ENCODE measurements at regions not wholly inside any gene's neighbourhood (a gene's known extent, or its start where the extent isn't known, plus 50 kb on each side); places are given as distances from the start of the nearest gene placed in this dataset.

DNA sequence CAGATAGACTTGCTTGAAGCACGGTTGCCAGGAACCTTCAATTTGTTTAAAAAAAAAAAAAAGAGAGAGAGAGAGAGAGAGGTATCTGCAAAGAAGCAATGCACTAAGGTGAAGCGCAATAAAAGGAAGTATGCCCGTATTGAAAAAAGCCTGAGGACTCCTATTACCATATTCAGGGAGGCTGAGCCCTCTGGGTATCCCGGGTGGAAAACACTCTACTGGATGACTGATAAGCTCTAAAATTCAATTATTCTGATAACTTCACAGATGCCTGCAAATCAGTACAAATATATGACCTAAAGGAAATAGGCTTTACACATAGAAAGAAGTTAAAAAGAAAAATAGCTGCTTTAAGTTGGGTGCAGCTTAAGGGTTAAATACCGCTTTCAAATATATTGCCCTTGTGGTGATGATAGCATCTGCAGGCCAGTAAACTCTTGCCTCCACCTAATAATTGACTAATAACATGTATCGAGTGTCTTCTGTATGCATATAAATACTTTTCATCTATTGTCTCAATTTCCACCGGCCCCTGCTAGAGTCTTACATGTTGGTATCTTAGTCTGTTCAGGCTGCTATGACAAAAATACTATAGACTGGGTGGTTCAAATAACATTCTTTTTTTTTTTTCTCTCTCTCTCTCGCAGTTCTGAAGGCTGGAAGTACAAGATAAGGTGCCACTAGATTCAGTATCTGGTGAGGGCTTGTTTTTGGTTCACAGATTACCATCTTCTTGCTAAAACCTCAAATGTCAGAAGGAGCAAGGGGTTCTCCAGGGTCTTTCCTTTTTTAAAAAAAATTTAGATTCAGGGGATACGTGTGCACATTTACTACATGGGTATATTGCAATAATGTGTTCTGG lies 187.4 kb upstream of the JARID2 start:
- H3K36me3 ChIP-seq: no peaks in the 10 kb centered on the region
- H3K4me1 ChIP-seq: no peaks in the 10 kb centered on the region
- WGBS, 2 donors: 80 to 84% methylated on average over 9 of the region's 9 CpGs
- no peak for DNase-seq
- no peaks in the 10 kb centered on the region for H3K9me3 ChIP-seq
- H3K27ac ChIP-seq: no peak overlapping the region
- H3K27me3 ChIP-seq: no peaks in the 10 kb centered on the region
- TF ChIP-seq POLR2AphosphoS5 (IDR thresholded peaks at IDR 0.05): no peak
- TF ChIP-seq POLR2A (IDR thresholded peaks at IDR 0.05): no peak
- no peak for TF ChIP-seq EP300 (IDR thresholded peaks at IDR 0.05)
- TF ChIP-seq, protein P1, sequence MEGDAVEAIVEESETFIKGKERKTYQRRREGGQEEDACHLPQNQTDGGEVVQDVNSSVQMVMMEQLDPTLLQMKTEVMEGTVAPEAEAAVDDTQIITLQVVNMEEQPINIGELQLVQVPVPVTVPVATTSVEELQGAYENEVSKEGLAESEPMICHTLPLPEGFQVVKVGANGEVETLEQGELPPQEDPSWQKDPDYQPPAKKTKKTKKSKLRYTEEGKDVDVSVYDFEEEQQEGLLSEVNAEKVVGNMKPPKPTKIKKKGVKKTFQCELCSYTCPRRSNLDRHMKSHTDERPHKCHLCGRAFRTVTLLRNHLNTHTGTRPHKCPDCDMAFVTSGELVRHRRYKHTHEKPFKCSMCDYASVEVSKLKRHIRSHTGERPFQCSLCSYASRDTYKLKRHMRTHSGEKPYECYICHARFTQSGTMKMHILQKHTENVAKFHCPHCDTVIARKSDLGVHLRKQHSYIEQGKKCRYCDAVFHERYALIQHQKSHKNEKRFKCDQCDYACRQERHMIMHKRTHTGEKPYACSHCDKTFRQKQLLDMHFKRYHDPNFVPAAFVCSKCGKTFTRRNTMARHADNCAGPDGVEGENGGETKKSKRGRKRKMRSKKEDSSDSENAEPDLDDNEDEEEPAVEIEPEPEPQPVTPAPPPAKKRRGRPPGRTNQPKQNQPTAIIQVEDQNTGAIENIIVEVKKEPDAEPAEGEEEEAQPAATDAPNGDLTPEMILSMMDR (IDR thresholded peaks at IDR 0.05): no peak
- no peak overlapping the region for H3K4me3 ChIP-seq
- intact Hi-C loops (cut with DNase I): no loop called here

DNA sequence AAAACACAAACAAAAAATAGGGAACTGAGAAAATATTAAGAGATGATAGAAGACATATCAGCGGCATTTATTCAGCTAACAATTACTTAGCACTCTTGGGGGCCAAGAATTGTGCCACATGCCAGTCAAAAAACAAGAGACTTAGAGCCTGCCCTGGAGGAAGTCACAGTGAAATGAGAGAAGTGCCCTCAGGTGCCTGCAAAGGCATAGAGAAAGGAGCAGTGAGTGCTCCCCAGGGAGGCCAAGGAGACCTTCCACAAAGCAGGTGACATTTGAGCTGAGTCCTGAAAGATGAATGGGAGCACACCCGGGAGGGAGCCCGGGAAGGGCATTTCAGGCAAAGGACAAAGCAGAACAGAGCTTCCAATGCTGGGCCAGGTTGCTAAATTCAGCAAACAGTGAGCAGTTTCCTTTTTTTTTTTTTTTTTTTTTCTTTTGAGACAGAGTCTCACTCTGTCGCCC lies 184.7 kb upstream of the JARID2 start:
- no peak for TF ChIP-seq POLR2A (IDR thresholded peaks at IDR 0.05)
- TF ChIP-seq, protein P1 (IDR thresholded peaks at IDR 0.05): no peak
- TF ChIP-seq POLR2AphosphoS5 (IDR thresholded peaks at IDR 0.05): no peak
- no peak for TF ChIP-seq EP300 (IDR thresholded peaks at IDR 0.05)
- Histone ChIP-seq H3K27ac (no peak overlapping the region), H3K4me1 (no peaks in the 10 kb centered on the region), H3K4me3 (no peak overlapping the region), H3K9me3 (no peaks in the 10 kb centered on the region), H3K36me3 (no peaks in the 10 kb centered on the region), H3K27me3 (no peaks in the 10 kb centered on the region)
- WGBS, 2 donors: 60 to 73% methylated on average over 4 of the region's 4 CpGs
- DNase-seq: no peak
- intact Hi-C loops (cut with DNase I): no loop called here

DNA sequence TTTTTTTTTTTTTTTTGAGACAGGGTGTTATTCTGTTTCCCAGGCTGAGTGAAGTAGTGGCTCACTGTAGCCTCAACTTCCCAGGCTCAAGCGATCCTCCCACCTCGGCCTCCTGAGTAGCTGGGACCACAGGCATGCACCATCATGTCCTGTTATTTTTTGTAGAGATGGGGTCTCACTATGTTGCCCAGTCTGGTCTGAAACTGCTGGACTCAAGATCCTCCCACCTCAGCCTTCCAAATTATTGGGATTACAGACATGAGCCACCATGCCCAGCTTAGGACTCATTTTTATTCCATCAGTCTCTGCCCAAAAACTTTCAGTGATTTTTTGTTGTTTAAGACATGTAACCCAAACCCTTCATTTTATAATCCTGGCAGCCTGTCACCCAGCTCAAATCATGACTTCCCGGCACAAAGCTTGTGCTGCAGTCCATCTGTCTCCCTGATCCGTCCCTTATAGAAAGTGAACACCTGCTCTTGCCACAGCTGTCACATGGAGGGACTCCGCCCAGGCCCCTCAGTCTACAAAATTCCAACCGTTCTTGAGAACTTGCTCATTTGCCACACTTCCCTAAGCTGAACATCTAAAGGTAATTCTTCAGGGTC lies 183.9 kb upstream of the JARID2 start:
- Histone ChIP-seq H3K36me3 (no peaks in the 10 kb centered on the region), H3K4me3 (no peak overlapping the region), H3K27ac (no peak overlapping the region), H3K9me3 (no peaks in the 10 kb centered on the region), H3K27me3 (no peaks in the 10 kb centered on the region), H3K4me1 (no peaks in the 10 kb centered on the region)
- no peak for DNase-seq
- no peak for TF ChIP-seq EP300 (IDR thresholded peaks at IDR 0.05)
- no peak for TF ChIP-seq POLR2AphosphoS5 (IDR thresholded peaks at IDR 0.05)
- TF ChIP-seq, protein P1 (IDR thresholded peaks at IDR 0.05): no peak
- no peak for TF ChIP-seq POLR2A (IDR thresholded peaks at IDR 0.05)
- 88 to 92% methylated on average over 6 of the region's 6 CpGs for WGBS, 2 donors
- intact Hi-C loops (cut with DNase I): no loop called here

DNA sequence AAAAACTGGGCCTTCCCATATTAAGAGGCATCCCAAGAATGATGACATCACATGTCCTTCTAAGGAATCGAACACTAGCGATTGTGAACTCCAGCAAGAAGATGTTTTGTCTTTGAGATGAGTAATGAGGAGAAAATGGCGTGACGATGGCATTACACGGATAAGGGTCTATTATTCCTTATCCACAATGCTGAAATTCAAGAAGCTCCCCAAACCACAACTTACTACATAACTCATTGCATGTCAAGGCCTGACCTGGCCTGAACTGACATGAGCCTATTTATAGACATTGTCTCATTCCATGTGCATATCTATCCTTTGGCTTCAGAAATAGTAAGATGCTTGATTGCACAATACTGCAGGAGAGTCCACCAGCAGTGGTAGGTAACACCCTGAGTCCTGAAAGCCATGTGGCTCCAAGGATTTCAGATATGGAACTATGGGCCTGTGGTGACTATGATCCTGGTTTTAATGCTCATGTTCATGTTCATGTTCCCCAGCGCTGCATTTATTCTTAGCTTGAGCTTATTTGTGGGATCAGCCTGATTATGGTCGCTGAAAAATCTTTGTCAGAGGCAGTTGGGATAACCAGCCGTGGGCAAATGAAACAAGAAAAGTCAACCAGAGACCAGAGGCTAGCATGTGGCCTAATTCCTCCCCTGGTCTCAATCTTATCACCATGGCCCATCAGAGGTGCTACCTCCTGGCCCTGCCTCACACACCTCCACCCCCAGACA lies 183.2 kb upstream of the JARID2 start:
- no peak for TF ChIP-seq POLR2AphosphoS5 (IDR thresholded peaks at IDR 0.05)
- TF ChIP-seq POLR2A (IDR thresholded peaks at IDR 0.05): no peak
- TF ChIP-seq, protein P1 (IDR thresholded peaks at IDR 0.05): no peak
- TF ChIP-seq EP300 (IDR thresholded peaks at IDR 0.05): no peak
- no peak for DNase-seq
- H3K27ac ChIP-seq: no peak overlapping the region
- H3K4me3 ChIP-seq: no peak overlapping the region
- intact Hi-C loops (cut with DNase I): no loop called here
- H3K27me3 ChIP-seq: no peaks in the 10 kb centered on the region
- H3K4me1 ChIP-seq: no peaks in the 10 kb centered on the region
- H3K36me3 ChIP-seq: no peaks in the 10 kb centered on the region
- 93 to 95% methylated on average over 8 of the region's 8 CpGs for WGBS, 2 donors
- no peaks in the 10 kb centered on the region for H3K9me3 ChIP-seq

Measured in sigmoid colon (tissue), 6 donors.